HL-60 (cell line): ENCODE measurements at regions not wholly inside any gene's neighbourhood (a gene's known extent, or its start where the extent isn't known, plus 50 kb on each side); places are given as distances from the start of the nearest gene placed in this dataset.
"Not testable (repeated sequence)": the region's sequence is repeated elsewhere in the genome, so short reads cannot be mapped to it uniquely, and the experiment has no call there.

Experiments
- DNase-seq, 2 experiments: peaks; one replicate each; pipeline ENCODE4 v3.0.0-alpha.2; 2010 to 2020; ENCODE audit warnings: low read depth in 1 of 2, low spot score in 1 of 2
- H3K27ac ChIP-seq: fragments of 250-450 bp; sonication (Bioruptor Pico); replicated peaks from 2 replicates; pipeline ENCODE4 v1.5.1; 2020; ENCODE audit warnings: mild to moderate bottlenecking, moderate library complexity
- H3K27me3 ChIP-seq: fragments of 250-450 bp; sonication (Bioruptor Pico); 2 replicates; pipeline ENCODE4 v1.5.1; 2021; ENCODE audit warnings: mild to moderate bottlenecking, moderate library complexity; ENCODE audit not compliant: insufficient read depth, poor library complexity, severe bottlenecking
- H3K4me3 ChIP-seq: replicated peaks from 2 replicates; pipeline ENCODE4 v1.5.1; 2011; ENCODE audit warnings: mild to moderate bottlenecking, control low read depth, low read length; ENCODE audit not compliant: insufficient read depth
- CTCF ChIP-seq: IDR thresholded peaks from one replicate; pipeline ENCODE4 v1.5.1; 2011; ENCODE audit warnings: low read length, control low read depth, inconsistent platforms; ENCODE audit not compliant: insufficient read depth
- GABPA ChIP-seq: IDR thresholded peaks from 2 replicates; pipeline ENCODE4 v1.6.1; 2012; ENCODE audit warnings: low read depth
- POLR2AphosphoS5 ChIP-seq: IDR thresholded peaks from 2 replicates; pipeline ENCODE4 v1.6.1; 2012; ENCODE audit warnings: low read depth
- REST ChIP-seq: IDR thresholded peaks from 2 replicates; pipeline ENCODE4 v1.6.1; 2012; ENCODE audit warnings: low read depth; ENCODE audit not compliant: insufficient replicate concordance
- SPI1 ChIP-seq: IDR thresholded peaks from 2 replicates; pipeline ENCODE4 v1.6.1; 2012; ENCODE audit warnings: low read depth, mild to moderate bottlenecking, borderline replicate concordance

- no peak overlapping the region for H3K4me3 ChIP-seq
- no peak for DNase-seq
- H3K27ac ChIP-seq: no peak overlapping the region
- no peaks in the 10 kb centered on the region for H3K27me3 ChIP-seq
- no peak for TF ChIP-seq REST
- TF ChIP-seq POLR2AphosphoS5: no peak
- TF ChIP-seq GABPA: no peak
- no peak for TF ChIP-seq CTCF
- no peak for TF ChIP-seq SPI1
Observed at GRCh38 chr2:4931721-4932365, 760.3 kb upstream of the SOX11 start.

- DNase-seq, H3K4me3 ChIP-seq, H3K27ac ChIP-seq, H3K27me3 ChIP-seq: not testable (repeated sequence)
Observed at GRCh38 chr2:4935291-4935690, 756.9 kb upstream of the SOX11 start.

- DNase-seq: no peak
- H3K27me3 ChIP-seq: no peaks in the 10 kb centered on the region
- no peak overlapping the region for H3K4me3 ChIP-seq
- TF ChIP-seq GABPA (no peak), REST (no peak), CTCF (no peak), SPI1 (no peak), POLR2AphosphoS5 (no peak)
- no peak overlapping the region for H3K27ac ChIP-seq
Observed at GRCh38 chr2:4937550-4937949, 754.6 kb upstream of the SOX11 start.

GRCh38 chr2:4938206-4938605 lies 754.0 kb upstream of the SOX11 start:
- H3K4me3 ChIP-seq: no peak overlapping the region
- no peak for DNase-seq
- TF ChIP-seq REST (no peak), POLR2AphosphoS5 (no peak), GABPA (no peak), SPI1 (no peak), CTCF (no peak)
- no peaks in the 10 kb centered on the region for H3K27me3 ChIP-seq
- H3K27ac ChIP-seq: no peak overlapping the region
